Mucosa of descending colon (tissue), 3 donors: ENCODE measurements at regions not wholly inside any gene's neighbourhood (a gene's known extent, or its start where the extent isn't known, plus 50 kb on each side); places are given as distances from the start of the nearest gene placed in this dataset.

Experiments used
- ATAC-seq: fragments of 200-7000 bp; cut with Tn5 transposase; one replicate; pipeline ENCODE4 v1.9.1; 2020; ENCODE audit warnings: mild to moderate bottlenecking, moderate library complexity
- DNase-seq, 3 donors: peaks; one replicate each; pipeline ENCODE4 v3.0.0-alpha.2; 2020
- H3K36me3 ChIP-seq: fragments of 200-600 bp; one replicate; pipeline ENCODE4 v1.8.0; 2021; ENCODE audit warnings: low read depth, mild to moderate bottlenecking
- H3K4me1 ChIP-seq: fragments of 200-600 bp; one replicate; pipeline ENCODE4 v1.8.0; 2021; ENCODE audit warnings: low read depth, mild to moderate bottlenecking
- H3K4me3 ChIP-seq: fragments of 200-600 bp; one replicate; pipeline ENCODE4 v1.8.0; 2021; ENCODE audit warnings: mild to moderate bottlenecking
- H3K9me3 ChIP-seq: fragments of 200-600 bp; one replicate; pipeline ENCODE4 v1.8.0; 2021; ENCODE audit warnings: mild to moderate bottlenecking
- CTCF ChIP-seq: fragments of 200-600 bp; IDR thresholded peaks from one replicate; pipeline ENCODE4 v1.8.0; 2022; ENCODE audit warnings: antibody characterized with exemption, mild to moderate bottlenecking
- intact Hi-C, 2 donors: fragments of 100-400 bp; cut with DNase I in 1 of 2; cut with micrococcal nuclease in 1 of 2; formaldehyde crosslinking; loops; one replicate each; pipeline versions ENCODE4 v1.11.0 to v1.11.1; 2022; cut with DNase I, micrococcal nuclease
- donor health status: DM: no; HTN: no; CAD: no; lungs with moderate emphysema.
- donor health status: DM: no; HTN: no; CAD: no.
- donor health status: DM: no; HTN: yes; CAD: no.

- DNase-seq (no peak), ATAC-seq (no peak)
- H3K4me3 ChIP-seq: no peak overlapping the region
- H3K4me1 ChIP-seq: peaks cover 10% of the 10 kb centered on the region
- no peaks in the 10 kb centered on the region for H3K36me3 ChIP-seq
- H3K9me3 ChIP-seq: no peaks in the 10 kb centered on the region
- no peak for TF ChIP-seq CTCF
- intact Hi-C loops: no loop called here
Observed at GRCh38 chr2:36058953-36059352, 296.6 kb upstream of the CRIM1 start.

GRCh38 chr2:36058076-36058475, 297.5 kb upstream of the CRIM1 start:
- intact Hi-C loops: no loop called here
- DNase-seq (no peak), ATAC-seq (no peak)
- Histone ChIP-seq H3K4me1 (peaks cover 10% of the 10 kb centered on the region), H3K4me3 (no peak overlapping the region), H3K9me3 (no peaks in the 10 kb centered on the region), H3K36me3 (no peaks in the 10 kb centered on the region)
- no peak for TF ChIP-seq CTCF

- Histone ChIP-seq H3K9me3 (no peaks in the 10 kb centered on the region), H3K36me3 (no peaks in the 10 kb centered on the region), H3K4me3 (no peak overlapping the region), H3K4me1 (no peaks in the 10 kb centered on the region)
- intact Hi-C loops: no loop called here
- ATAC-seq: no peak
- DNase-seq: no peak
- TF ChIP-seq CTCF: no peak
Observed at GRCh38 chr2:36052819-36053218, 302.8 kb upstream of the CRIM1 start.

- no peaks in the 10 kb centered on the region for H3K4me1 ChIP-seq
- no peak for TF ChIP-seq CTCF
- DNase-seq (no peak), ATAC-seq (no peak)
- no peak overlapping the region for H3K4me3 ChIP-seq
- no peaks in the 10 kb centered on the region for H3K9me3 ChIP-seq
- H3K36me3 ChIP-seq: no peaks in the 10 kb centered on the region
- intact Hi-C loops: no loop called here
Observed at GRCh38 chr2:36044411-36044810, 311.2 kb upstream of the CRIM1 start.

- Histone ChIP-seq H3K36me3 (no peaks in the 10 kb centered on the region), H3K4me3 (no peak overlapping the region), H3K9me3 (no peaks in the 10 kb centered on the region), H3K4me1 (no peaks in the 10 kb centered on the region)
- DNase-seq: no peak
- intact Hi-C loops: no loop called here
- no peak for TF ChIP-seq CTCF
- ATAC-seq: no peak
Observed at GRCh38 chr2:36035137-36035536, 320.4 kb upstream of the CRIM1 start.

GRCh38 chr2:36032046-36032445, 323.5 kb upstream of the CRIM1 start:
- TF ChIP-seq CTCF: no peak

More at GRCh38 chr2:36032046-36032445, 323.5 kb upstream of the CRIM1 start:
- Histone ChIP-seq H3K4me1 (no peaks in the 10 kb centered on the region), H3K36me3 (no peaks in the 10 kb centered on the region), H3K9me3 (no peaks in the 10 kb centered on the region), H3K4me3 (no peak overlapping the region)
- ATAC-seq (no peak), DNase-seq (no peak)
- intact Hi-C loops: no loop called here
